ENCODE measurements at regions not wholly inside any gene's neighbourhood (a gene's known extent, or its start where the extent isn't known, plus 50 kb on each side); places are given as distances from the start of the nearest gene placed in this dataset.

- DNase-seq (ENCODE audit: extremely low spot score), result no peak
- Histone ChIP-seq H3K27ac (replicated peaks in 1 of 4) (no peak overlapping the region), H3K4me1 (no peaks in the 10 kb centered on the region), H3K9me3 (peaks cover 0 to 12% (median 11%) of the 10 kb centered on the region in 4 donors), H3K4me3 (no peak overlapping the region), H3K36me3 (no peaks in the 10 kb centered on the region), H3K27me3 (peaks cover 0 to 91% (median 3%) of the 10 kb centered on the region in 4 donors)
- intact Hi-C loops (cut with DNase I), result no loop called here
- 100% methylated on average over 1 of the region's 4 CpGs for WGBS
- no peak for TF ChIP-seq POLR2A (IDR thresholded peaks at IDR 0.05; ENCODE audit: low read depth)
- TF ChIP-seq EP300 (IDR thresholded peaks at IDR 0.05), result no peak
- TF ChIP-seq, protein P1, sequence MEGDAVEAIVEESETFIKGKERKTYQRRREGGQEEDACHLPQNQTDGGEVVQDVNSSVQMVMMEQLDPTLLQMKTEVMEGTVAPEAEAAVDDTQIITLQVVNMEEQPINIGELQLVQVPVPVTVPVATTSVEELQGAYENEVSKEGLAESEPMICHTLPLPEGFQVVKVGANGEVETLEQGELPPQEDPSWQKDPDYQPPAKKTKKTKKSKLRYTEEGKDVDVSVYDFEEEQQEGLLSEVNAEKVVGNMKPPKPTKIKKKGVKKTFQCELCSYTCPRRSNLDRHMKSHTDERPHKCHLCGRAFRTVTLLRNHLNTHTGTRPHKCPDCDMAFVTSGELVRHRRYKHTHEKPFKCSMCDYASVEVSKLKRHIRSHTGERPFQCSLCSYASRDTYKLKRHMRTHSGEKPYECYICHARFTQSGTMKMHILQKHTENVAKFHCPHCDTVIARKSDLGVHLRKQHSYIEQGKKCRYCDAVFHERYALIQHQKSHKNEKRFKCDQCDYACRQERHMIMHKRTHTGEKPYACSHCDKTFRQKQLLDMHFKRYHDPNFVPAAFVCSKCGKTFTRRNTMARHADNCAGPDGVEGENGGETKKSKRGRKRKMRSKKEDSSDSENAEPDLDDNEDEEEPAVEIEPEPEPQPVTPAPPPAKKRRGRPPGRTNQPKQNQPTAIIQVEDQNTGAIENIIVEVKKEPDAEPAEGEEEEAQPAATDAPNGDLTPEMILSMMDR (IDR thresholded peaks at IDR 0.05), result no peak
- TF ChIP-seq POLR2AphosphoS5 (IDR thresholded peaks at IDR 0.05), result no peak
These were observed 58.4 kb downstream of the KLHDC7A start for GRCh38 chr1:18539171-18539570.

GRCh38 chr1:18540136-18540765 is 59.5 kb downstream of the KLHDC7A start:
- Histone ChIP-seq H3K4me1 (no peaks in the 10 kb centered on the region), H3K9me3 (peaks cover 0 to 12% (median 11%) of the 10 kb centered on the region in 4 donors), H3K27me3 (peaks cover 0 to 96% (median 5%) of the 10 kb centered on the region in 4 donors), H3K36me3 (no peaks in the 10 kb centered on the region), H3K4me3 (no peak overlapping the region), H3K27ac (replicated peaks in 1 of 4) (no peak overlapping the region)
- TF ChIP-seq POLR2A (IDR thresholded peaks at IDR 0.05; ENCODE audit: low read depth) (no peak), POLR2AphosphoS5 (IDR thresholded peaks at IDR 0.05) (no peak), EP300 (IDR thresholded peaks at IDR 0.05) (no peak)
- TF ChIP-seq, protein P1 (IDR thresholded peaks at IDR 0.05), result no peak
- intact Hi-C loops (cut with DNase I), result no loop called here
- WGBS, result 71% methylated on average over 3 of the region's 3 CpGs
- DNase-seq (ENCODE audit: extremely low spot score), result no peak

DNA sequence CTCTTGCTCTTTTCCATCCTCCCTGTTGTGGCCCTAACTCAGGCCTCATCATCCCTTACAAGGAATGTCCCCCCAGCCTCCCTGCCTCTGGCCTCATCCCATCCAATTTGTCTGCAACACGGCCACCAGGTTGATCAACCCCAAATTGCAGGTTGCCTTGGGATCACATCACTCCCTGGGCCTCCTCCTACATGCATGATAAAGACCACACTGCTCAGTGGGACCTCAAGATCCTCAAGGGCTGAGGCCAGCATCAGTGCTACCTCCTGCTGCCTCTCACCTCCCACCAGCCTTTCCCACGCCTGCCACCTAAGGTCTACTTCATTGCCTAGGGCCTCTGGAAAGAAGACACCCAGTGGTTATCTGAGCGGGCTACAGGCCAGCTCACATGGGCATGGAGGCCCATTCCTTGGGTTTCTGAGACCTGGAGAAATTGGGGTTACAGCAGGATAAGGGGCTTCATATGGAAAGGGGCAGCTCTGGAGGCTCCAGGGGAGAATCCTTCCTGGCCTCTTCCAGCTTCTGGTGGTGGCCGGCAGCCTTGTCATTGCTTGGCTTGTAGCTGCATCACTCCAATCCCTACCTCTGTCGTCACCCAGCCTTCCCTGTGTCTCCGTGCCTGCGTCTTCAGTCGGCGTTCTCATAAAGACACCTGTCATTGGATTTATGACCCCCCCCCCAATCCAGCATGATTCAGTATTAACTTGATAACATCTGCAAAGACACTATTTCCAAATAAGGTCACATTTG is 60.5 kb downstream of the KLHDC7A start:
- Histone ChIP-seq H3K9me3 (peaks cover 0 to 12% (median 11%) of the 10 kb centered on the region in 4 donors), H3K27ac (replicated peaks in 1 of 4) (no peak overlapping the region), H3K36me3 (no peaks in the 10 kb centered on the region), H3K4me3 (no peak overlapping the region), H3K27me3 (peaks cover 0 to 96% (median 5%) of the 10 kb centered on the region in 4 donors), H3K4me1 (no peaks in the 10 kb centered on the region)
- TF ChIP-seq POLR2A (IDR thresholded peaks at IDR 0.05; ENCODE audit: low read depth) (no peak), POLR2AphosphoS5 (IDR thresholded peaks at IDR 0.05) (no peak), EP300 (IDR thresholded peaks at IDR 0.05) (no peak)
- TF ChIP-seq, protein P1 (IDR thresholded peaks at IDR 0.05), result no peak
- 86% methylated on average over 9 of the region's 9 CpGs for WGBS
- intact Hi-C loops (cut with DNase I), result no loop called here
- no peak for DNase-seq (ENCODE audit: extremely low spot score)

DNA sequence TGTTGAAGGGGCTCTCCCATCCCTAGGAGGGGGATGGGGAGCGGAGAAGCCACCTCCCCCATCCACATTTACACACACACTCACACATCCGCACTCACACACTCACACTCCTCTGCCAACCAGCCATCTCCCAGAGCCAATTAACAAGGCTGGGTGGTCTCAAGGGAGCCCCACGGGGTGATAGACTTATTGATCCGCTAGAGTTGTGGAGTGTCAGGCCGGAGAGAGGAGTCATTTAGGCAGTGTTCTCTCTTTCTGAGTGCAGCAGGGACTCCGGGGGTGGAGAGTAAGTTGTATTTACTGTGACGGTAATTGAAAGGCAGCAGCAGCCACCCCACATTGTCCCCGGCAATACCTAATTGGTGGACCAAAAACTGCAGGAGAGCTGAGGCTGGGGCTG is 61.6 kb downstream of the KLHDC7A start:
- 24% methylated on average over 8 of the region's 8 CpGs for WGBS
- Histone ChIP-seq H3K27me3 (peaks cover 0 to 94% (median 5%) of the 10 kb centered on the region in 4 donors), H3K36me3 (no peaks in the 10 kb centered on the region), H3K27ac (replicated peaks in 1 of 4) (no peak overlapping the region), H3K4me1 (no peaks in the 10 kb centered on the region), H3K9me3 (peaks cover 0 to 12% (median 11%) of the 10 kb centered on the region in 4 donors), H3K4me3 (no peak overlapping the region)
- intact Hi-C loops (cut with DNase I), result no loop called here
- no peak for DNase-seq (ENCODE audit: extremely low spot score)
- no peak for TF ChIP-seq EP300 (IDR thresholded peaks at IDR 0.05)
- TF ChIP-seq, protein P1 (IDR thresholded peaks at IDR 0.05), result no peak
- TF ChIP-seq POLR2AphosphoS5 (IDR thresholded peaks at IDR 0.05), result no peak
- TF ChIP-seq POLR2A (IDR thresholded peaks at IDR 0.05; ENCODE audit: low read depth), result no peak

Data from esophagus muscularis mucosa (tissue), 4 donors.